OCI-LY7 (cell line): ENCODE measurements at regions not wholly inside any gene's neighbourhood (a gene's known extent, or its start where the extent isn't known, plus 50 kb on each side); places are given as distances from the start of the nearest gene placed in this dataset.

Experiments used
- BruUV-seq: library from RNA; stranded (reverse); fragments of 400-500 nt; replicated peaks from 2 replicates; lab custom pipeline; 2021; lab: Mats Ljungman, UMichigan
- CTCF ChIA-PET: fragments of 300-600 bp; sonication (Branson Sonifier 250); formaldehyde crosslinking; loops from one replicate; lab custom pipeline; 2022; ENCODE audit warnings: antibody characterized with exemption; ENCODE audit not compliant: unreplicated experiment; lab: Charles Lee
- POLR2A ChIA-PET: fragments of 300-600 bp; sonication (Branson Sonifier 250); formaldehyde crosslinking; loops from one replicate; lab custom pipeline; 2022; ENCODE audit warnings: antibody characterized with exemption; lab: Charles Lee
- DNase-seq: peaks from one replicate; pipeline ENCODE4 v3.0.0-alpha.2; 2015; ENCODE audit warnings: low spot score
- H2AFZ ChIP-seq: fragments of 200-600 bp; sonication (generic), shearing (Covaris generic); 2 replicates; pipeline ENCODE4 v1.6.1; 2014; ENCODE audit warnings: mild to moderate bottlenecking, antibody characterized with exemption, low read length, moderate library complexity
- H3K27ac ChIP-seq: fragments of 200-600 bp; sonication (generic); 2 replicates; pipeline ENCODE4 v1.5.1; 2014; ENCODE audit warnings: mixed run types, low read depth, mild to moderate bottlenecking, moderate library complexity, low read length, inconsistent platforms; ENCODE audit not compliant: poor library complexity, severe bottlenecking
- H3K36me3 ChIP-seq: fragments of 200-600 bp; sonication (generic); 2 replicates; pipeline ENCODE4 v1.6.1; 2014; ENCODE audit warnings: mild to moderate bottlenecking, antibody characterized with exemption, low read length, moderate library complexity, mixed read lengths; ENCODE audit not compliant: insufficient read depth
- H3K4me1 ChIP-seq: fragments of 200-600 bp; sonication (generic); 2 replicates; pipeline ENCODE4 v1.5.1; 2014; ENCODE audit warnings: mild to moderate bottlenecking, low read length; ENCODE audit not compliant: insufficient read depth, poor library complexity, severe bottlenecking
- H3K4me2 ChIP-seq: fragments of 200-600 bp; sonication (generic); 2 replicates; pipeline ENCODE4 v1.6.1; 2014; ENCODE audit warnings: mild to moderate bottlenecking, low read length
- H3K4me3 ChIP-seq: fragments of 200-600 bp; sonication (generic); 2 replicates; pipeline ENCODE4 v1.5.1; 2014; ENCODE audit warnings: mild to moderate bottlenecking, low read depth, low read length; ENCODE audit not compliant: poor library complexity, severe bottlenecking
- H3K79me2 ChIP-seq: fragments of 200-600 bp; sonication (generic); 2 replicates; pipeline ENCODE4 v1.6.1; 2016; ENCODE audit warnings: low read depth, mild to moderate bottlenecking, low read length, moderate library complexity, mixed read lengths; ENCODE audit not compliant: insufficient read depth
- H3K9me2 ChIP-seq: fragments of 200-600 bp; sonication (generic); 2 replicates; pipeline ENCODE4 v1.6.1; 2016; ENCODE audit warnings: mild to moderate bottlenecking, low read length, mixed read lengths; ENCODE audit not compliant: insufficient read depth
- H3K9me3 ChIP-seq: fragments of 200-600 bp; sonication (generic); 2 replicates; pipeline ENCODE4 v1.6.1; 2014; ENCODE audit warnings: mild to moderate bottlenecking, mixed run types, low read length, mixed read lengths
- H4K20me1 ChIP-seq: fragments of 200-600 bp; sonication (generic); 2 replicates; pipeline ENCODE4 v1.6.1; 2014; ENCODE audit warnings: mild to moderate bottlenecking, antibody characterized with exemption, low read length, moderate library complexity, mixed read lengths; ENCODE audit not compliant: insufficient read depth
- CTCF ChIP-seq: fragments of 200-600 bp; sonication (generic); conservative IDR thresholded peaks from 2 replicates; pipeline ENCODE4 v1.5.1; 2014; ENCODE audit warnings: mild to moderate bottlenecking, antibody characterized with exemption, low read length, moderate library complexity, mixed read lengths
- EZH2phosphoT487 ChIP-seq: fragments of 200-600 bp; sonication (generic); IDR thresholded peaks from 2 replicates; pipeline ENCODE4 v1.6.1; 2018; ENCODE audit warnings: low read depth, borderline replicate concordance, mild to moderate bottlenecking, mixed run types, antibody characterized with exemption, low read length, moderate library complexity, mixed read lengths
- intact Hi-C: fragments of 100-400 bp; cut with micrococcal nuclease; formaldehyde crosslinking; loops from one replicate; pipeline ENCODE4 v1.10.0; 2022; ENCODE audit not compliant: unreplicated experiment

- H3K4me2 ChIP-seq = no peak overlapping the region
- no peaks in the 10 kb centered on the region for H4K20me1 ChIP-seq
- intact Hi-C loops = no loop called here
- no peak overlapping the region for H3K4me3 ChIP-seq
- H2AFZ ChIP-seq = no peak overlapping the region
- no peaks in the 10 kb centered on the region for H3K36me3 ChIP-seq
- H3K79me2 ChIP-seq = no peaks in the 10 kb centered on the region
- H3K9me2 ChIP-seq = no peaks in the 10 kb centered on the region
- no peaks in the 10 kb centered on the region for H3K4me1 ChIP-seq
- TF ChIP-seq CTCF (no peak), EZH2phosphoT487 (no peak)
- CTCF ChIA-PET = interaction anchor here (0.7 kb wide), 1 partner anchor 1146 kb away, joined by 3 read pairs; no protein-coding TSS in a partner anchor
- POLR2A ChIA-PET = interaction anchor here (0.6 to 0.7 kb wide), 2 partner anchors 45 to 1927 kb away, joined by 3 to 8 read pairs; no protein-coding TSS in a partner anchor
- no peak for DNase-seq
- H3K9me3 ChIP-seq = no peaks in the 10 kb centered on the region
- H3K27ac ChIP-seq = no peak overlapping the region
- BruUV-seq = no TSS peak
Measured at GRCh38 chr17:77716289-77716926, 242.1 kb upstream of the TNRC6C start.

- intact Hi-C loops = no loop called here
- Histone ChIP-seq H3K4me3 (no peak overlapping the region), H3K9me2 (no peaks in the 10 kb centered on the region), H3K4me2 (no peak overlapping the region), H4K20me1 (no peaks in the 10 kb centered on the region), H3K4me1 (no peaks in the 10 kb centered on the region), H3K9me3 (no peaks in the 10 kb centered on the region), H2AFZ (no peak overlapping the region), H3K79me2 (no peaks in the 10 kb centered on the region), H3K27ac (no peak overlapping the region), H3K36me3 (no peaks in the 10 kb centered on the region)
- no TSS peak for BruUV-seq
- DNase-seq = no peak
- CTCF ChIA-PET = no interaction called here
- POLR2A ChIA-PET = no interaction called here
- TF ChIP-seq EZH2phosphoT487 (no peak), CTCF (no peak)
Measured at GRCh38 chr17:77717941-77718668, 240.4 kb upstream of the TNRC6C start.

GRCh38 chr17:77718669-77718961 lies 239.9 kb upstream of the TNRC6C start:
- Histone ChIP-seq H3K4me1 (no peaks in the 10 kb centered on the region), H4K20me1 (no peaks in the 10 kb centered on the region), H3K36me3 (no peaks in the 10 kb centered on the region), H3K9me3 (no peaks in the 10 kb centered on the region), H3K4me3 (no peak overlapping the region), H2AFZ (no peak overlapping the region), H3K79me2 (no peaks in the 10 kb centered on the region), H3K9me2 (no peaks in the 10 kb centered on the region), H3K27ac (no peak overlapping the region), H3K4me2 (no peak overlapping the region)
- intact Hi-C loops = no loop called here
- DNase-seq = no peak
- POLR2A ChIA-PET = no interaction called here
- no TSS peak for BruUV-seq
- CTCF ChIA-PET = no interaction called here
- TF ChIP-seq EZH2phosphoT487 (no peak), CTCF (no peak)
